Esophagus squamous epithelium (tissue), 5 donors: ENCODE measurements at regions not wholly inside any gene's neighbourhood (a gene's known extent, or its start where the extent isn't known, plus 50 kb on each side); places are given as distances from the start of the nearest gene placed in this dataset.

ENCODE experiments used
- DNase-seq: peaks from one replicate; lab custom pipeline; 2025; lab: John Stamatoyannopoulos, UW
- H3K27ac ChIP-seq, 4 donors: fragments of 200-600 bp; sonication (generic); one replicate each; pipeline ENCODE4 v1.5.1; 2016 to 2019; ENCODE audit warnings: mild to moderate bottlenecking in 1 of 4
- H3K27me3 ChIP-seq, 4 donors: fragments of 200-600 bp; sonication (generic); 1 replicate in 3 of 4; 2 replicates in 1 of 4; pipeline versions ENCODE4 v1.5.1 to v1.6.0; 2017 to 2021; ENCODE audit warnings: antibody characterized with exemption in 1 of 4
- H3K36me3 ChIP-seq, 3 donors: fragments of 200-600 bp; sonication (generic); one replicate each; pipeline ENCODE4 v1.5.1; 2016 to 2019
- H3K4me1 ChIP-seq, 3 donors: fragments of 200-600 bp; sonication (generic); one replicate each; pipeline ENCODE4 v1.5.1; 2017 to 2019
- H3K4me3 ChIP-seq, 4 donors: fragments of 200-600 bp; sonication (generic); 1 replicate in 3 of 4; 2 replicates in 1 of 4; pipeline ENCODE4 v1.5.1; 2016 to 2019; ENCODE audit warnings: mild to moderate bottlenecking in 2 of 4, moderate library complexity in 1 of 4
- H3K9me3 ChIP-seq, 3 donors: fragments of 200-600 bp; sonication (generic); one replicate each; pipeline ENCODE4 v1.5.1; 2016 to 2019
- CTCF ChIP-seq, 6 experiments: fragments of 450-650 bp in 4 of 6; fragments of 200-600 bp in 2 of 6; sonication (generic) in 2 of 6; IDR thresholded peaks; one replicate each; pipeline ENCODE4 v1.5.1; 2016 to 2019; ENCODE audit warnings: antibody characterized with exemption in 6 of 6, mild to moderate bottlenecking in 4 of 6, moderate library complexity in 4 of 6
- POLR2A ChIP-seq, 4 donors: fragments of 450-650 bp; IDR thresholded peaks; one replicate each; pipeline ENCODE4 v1.6.1; 2017; ENCODE audit warnings: antibody characterized with exemption in 4 of 4, mild to moderate bottlenecking in 4 of 4, moderate library complexity in 3 of 4
- WGBS, 2 donors: methylation state at CpG; one replicate each; pipeline ENCODE4 v1.1.5; 2018; 5-methylcytosine and 5-hydroxymethylcytosine counted together
- intact Hi-C: fragments of 100-400 bp; cut with DNase I; formaldehyde crosslinking; loops from one replicate; pipeline ENCODE4 v1.15.0; 2022
- donor health status: DM: yes; HTN: yes; CAD: no.

- 43 to 50% methylated on average over 2 of the region's 2 CpGs for WGBS, 2 donors
- intact Hi-C loops, result no loop called here
- H3K27me3 ChIP-seq, result no peaks in the 10 kb centered on the region
These were observed 228.8 kb upstream of the TMEM229A start for GRCh38 chr7:124261710-124262109.

DNA sequence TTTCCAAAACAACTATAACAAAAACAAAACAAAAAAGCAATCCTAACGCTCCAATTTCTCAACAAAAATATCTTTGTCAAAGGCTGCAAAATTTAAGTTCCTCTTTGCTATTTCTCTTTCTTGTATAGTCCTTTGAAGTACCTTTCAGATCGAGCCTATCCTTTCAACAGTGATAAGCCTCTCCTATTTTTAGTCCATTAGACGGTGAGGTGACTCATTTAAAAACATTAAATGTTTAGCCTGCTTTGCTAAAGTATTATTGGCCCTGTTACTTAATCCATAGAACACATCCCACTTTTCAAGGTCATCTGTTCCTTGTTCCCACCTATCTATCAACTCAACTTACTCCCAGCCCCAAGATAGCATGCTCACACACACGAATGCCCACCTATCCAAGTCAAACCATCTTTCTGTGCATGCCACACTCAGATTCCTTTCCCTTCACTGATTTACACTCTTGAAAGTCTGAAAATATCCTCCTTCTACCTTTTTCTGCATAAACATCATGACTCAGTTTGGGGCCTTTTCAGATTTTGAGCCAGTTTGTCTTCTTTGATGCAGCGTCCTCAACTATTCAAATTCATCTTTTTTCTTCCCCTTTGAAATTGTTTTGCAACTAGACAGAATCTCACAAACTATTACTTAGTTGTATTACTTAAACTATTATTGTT is 224.9 kb upstream of the TMEM229A start:
- Histone ChIP-seq H3K9me3 (no peaks in the 10 kb centered on the region), H3K4me1 (no peaks in the 10 kb centered on the region), H3K36me3 (no peaks in the 10 kb centered on the region), H3K27ac (no peak overlapping the region), H3K4me3 (no peak overlapping the region), H3K27me3 (no peaks in the 10 kb centered on the region)
- WGBS, 2 donors, result 41 to 47% methylated on average over 5 of the region's 5 CpGs
- no peak for DNase-seq
- TF ChIP-seq POLR2A (IDR thresholded peaks at IDR 0.05), result no peak
- TF ChIP-seq CTCF (IDR thresholded peaks at IDR 0.05), result no peak
- intact Hi-C loops, result no loop called here

More at GRCh38 chr7:124261710-124262109, 228.8 kb upstream of the TMEM229A start:
- Histone ChIP-seq H3K9me3 (no peaks in the 10 kb centered on the region), H3K4me3 (no peak overlapping the region), H3K36me3 (no peaks in the 10 kb centered on the region), H3K27ac (no peak overlapping the region), H3K4me1 (no peaks in the 10 kb centered on the region)
- DNase-seq, result no peak
- TF ChIP-seq CTCF (IDR thresholded peaks at IDR 0.05), result no peak
- no peak for TF ChIP-seq POLR2A (IDR thresholded peaks at IDR 0.05)

DNA sequence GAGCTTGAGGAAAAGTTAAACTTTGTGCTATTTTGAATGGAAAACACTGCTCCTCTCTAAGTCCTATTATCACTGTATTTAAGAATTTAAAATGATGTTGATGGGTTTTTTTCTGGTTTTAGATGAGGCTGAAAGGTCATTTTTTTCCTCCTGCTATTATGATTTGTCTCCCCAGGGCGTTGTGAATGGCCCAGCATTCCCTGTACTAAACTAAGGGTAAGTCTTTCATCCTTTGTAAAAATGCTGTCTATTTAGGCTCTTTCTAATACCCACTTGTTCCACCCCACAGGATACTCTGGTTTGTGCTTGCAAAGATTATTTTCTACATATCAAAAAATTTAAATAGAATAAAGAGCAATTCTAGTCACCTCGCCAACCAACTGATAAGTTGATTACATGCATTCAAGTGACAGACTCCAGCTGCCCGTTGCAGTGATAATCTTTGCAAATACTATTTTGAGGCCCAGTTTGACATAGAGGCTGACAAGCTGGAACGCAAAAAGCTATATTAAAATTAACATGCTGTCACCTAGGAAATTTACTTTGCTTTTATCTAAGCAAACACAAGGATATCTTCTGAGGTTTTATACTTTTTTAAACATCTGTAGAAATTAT is 222.3 kb upstream of the TMEM229A start:
- no peak for DNase-seq
- Histone ChIP-seq H3K27me3 (no peaks in the 10 kb centered on the region), H3K4me3 (no peak overlapping the region), H3K4me1 (no peaks in the 10 kb centered on the region), H3K27ac (no peak overlapping the region), H3K9me3 (no peaks in the 10 kb centered on the region), H3K36me3 (no peaks in the 10 kb centered on the region)
- intact Hi-C loops, result no loop called here
- WGBS, 2 donors, result 32 to 51% methylated on average over 4 of the region's 4 CpGs
- TF ChIP-seq POLR2A (IDR thresholded peaks at IDR 0.05) (no peak), CTCF (IDR thresholded peaks at IDR 0.05) (no peak)

DNA sequence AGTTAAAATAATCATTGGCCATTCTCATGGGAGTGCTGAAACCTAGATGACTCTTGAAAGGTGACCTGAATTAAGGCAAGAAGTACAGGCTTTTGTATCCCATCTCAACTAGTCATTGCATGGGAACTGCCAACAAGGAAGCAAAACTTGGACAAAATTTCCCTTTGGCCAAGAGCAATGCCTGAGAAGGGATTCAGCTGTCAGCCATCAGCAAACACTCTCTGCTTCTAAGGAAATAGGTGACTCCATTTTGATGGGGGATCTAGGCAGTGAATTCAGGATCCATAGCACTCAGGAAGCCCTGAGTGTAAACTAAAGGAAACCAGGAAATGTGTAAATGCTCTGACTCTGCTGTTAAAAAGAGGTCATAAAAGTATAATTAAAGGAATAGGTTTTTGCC is 221.5 kb upstream of the TMEM229A start:
- intact Hi-C loops, result no loop called here
- Histone ChIP-seq H3K4me3 (no peak overlapping the region), H3K4me1 (no peaks in the 10 kb centered on the region), H3K36me3 (no peaks in the 10 kb centered on the region), H3K27me3 (no peaks in the 10 kb centered on the region), H3K27ac (no peak overlapping the region), H3K9me3 (no peaks in the 10 kb centered on the region)
- DNase-seq, result no peak
- TF ChIP-seq POLR2A (IDR thresholded peaks at IDR 0.05), result no peak
- no peak for TF ChIP-seq CTCF (IDR thresholded peaks at IDR 0.05)

DNA sequence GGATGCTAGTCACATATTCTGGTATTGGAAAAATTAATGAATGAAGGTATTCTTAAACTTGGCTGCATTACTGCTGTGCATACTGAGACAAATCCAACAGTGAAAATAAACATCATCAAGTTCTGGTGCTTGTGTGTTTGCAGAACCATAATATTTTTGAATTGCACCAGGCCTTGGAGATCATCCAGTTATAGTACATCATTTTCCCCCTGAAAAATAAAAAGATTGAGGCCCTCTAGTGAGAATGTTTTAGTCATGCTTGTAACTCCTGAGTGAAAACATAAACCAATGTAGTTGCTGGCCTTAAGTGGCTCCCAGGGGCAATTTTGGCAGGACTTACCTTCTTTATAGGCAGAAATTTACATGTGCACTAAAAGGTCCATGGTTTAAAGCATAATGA is 218.8 kb upstream of the TMEM229A start:
- Histone ChIP-seq H3K36me3 (no peaks in the 10 kb centered on the region), H3K27me3 (no peaks in the 10 kb centered on the region), H3K4me1 (no peaks in the 10 kb centered on the region), H3K9me3 (no peaks in the 10 kb centered on the region), H3K27ac (no peak overlapping the region), H3K4me3 (no peak overlapping the region)
- TF ChIP-seq CTCF (IDR thresholded peaks at IDR 0.05) (no peak), POLR2A (IDR thresholded peaks at IDR 0.05) (no peak)
- no peak for DNase-seq
- intact Hi-C loops, result no loop called here
